ENCODE measurements at regions not wholly inside any gene's neighbourhood (a gene's known extent, or its start where the extent isn't known, plus 50 kb on each side); places are given as distances from the start of the nearest gene placed in this dataset.

DNA sequence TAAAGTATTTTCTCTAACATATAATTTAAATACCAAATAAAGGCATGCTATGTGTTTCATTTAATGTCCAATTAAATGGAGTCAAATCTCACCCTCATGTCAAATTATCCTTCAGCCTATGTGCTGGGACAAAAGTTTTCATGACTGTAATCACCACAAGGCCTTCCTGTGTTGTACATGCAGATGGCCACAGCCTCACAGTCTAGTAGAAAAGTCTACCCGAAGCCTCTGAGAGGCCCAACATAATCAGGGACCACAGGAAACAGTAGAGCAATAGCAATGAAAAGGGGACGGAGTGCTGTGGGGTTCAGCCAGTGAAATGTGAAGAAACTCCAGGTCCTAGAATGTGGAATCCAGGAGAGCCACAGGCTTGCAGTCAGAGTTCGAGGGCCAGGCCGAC is 140.2 kb upstream of the KLF6 start:
- TF ChIP-seq, protein P1, sequence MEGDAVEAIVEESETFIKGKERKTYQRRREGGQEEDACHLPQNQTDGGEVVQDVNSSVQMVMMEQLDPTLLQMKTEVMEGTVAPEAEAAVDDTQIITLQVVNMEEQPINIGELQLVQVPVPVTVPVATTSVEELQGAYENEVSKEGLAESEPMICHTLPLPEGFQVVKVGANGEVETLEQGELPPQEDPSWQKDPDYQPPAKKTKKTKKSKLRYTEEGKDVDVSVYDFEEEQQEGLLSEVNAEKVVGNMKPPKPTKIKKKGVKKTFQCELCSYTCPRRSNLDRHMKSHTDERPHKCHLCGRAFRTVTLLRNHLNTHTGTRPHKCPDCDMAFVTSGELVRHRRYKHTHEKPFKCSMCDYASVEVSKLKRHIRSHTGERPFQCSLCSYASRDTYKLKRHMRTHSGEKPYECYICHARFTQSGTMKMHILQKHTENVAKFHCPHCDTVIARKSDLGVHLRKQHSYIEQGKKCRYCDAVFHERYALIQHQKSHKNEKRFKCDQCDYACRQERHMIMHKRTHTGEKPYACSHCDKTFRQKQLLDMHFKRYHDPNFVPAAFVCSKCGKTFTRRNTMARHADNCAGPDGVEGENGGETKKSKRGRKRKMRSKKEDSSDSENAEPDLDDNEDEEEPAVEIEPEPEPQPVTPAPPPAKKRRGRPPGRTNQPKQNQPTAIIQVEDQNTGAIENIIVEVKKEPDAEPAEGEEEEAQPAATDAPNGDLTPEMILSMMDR (IDR thresholded peaks at IDR 0.05): no peak
- no peak for TF ChIP-seq EP300 (IDR thresholded peaks at IDR 0.05; ENCODE audit: low read depth)
